IMR-90 (cell line): ENCODE measurements at regions not wholly inside any gene's neighbourhood (a gene's known extent, or its start where the extent isn't known, plus 50 kb on each side); places are given as distances from the start of the nearest gene placed in this dataset.

Experiments
- ATAC-seq: fragments of 200-7000 bp; cut with Tn5 transposase; 2 replicates; pipeline ENCODE4 v1.9.1; 2020; ENCODE audit warnings: low read depth, mild to moderate bottlenecking, moderate library complexity
- BruUV-seq: library from RNA; stranded (reverse); fragments of 400-500 nt; replicated peaks from 2 replicates; lab custom pipeline; 2021; lab: Mats Ljungman, UMichigan
- CTCF ChIA-PET: fragments of 300-600 bp; formaldehyde crosslinking; extraction: SDS; loops from one replicate; lab custom pipeline; 2021; ENCODE audit warnings: antibody characterized with exemption; lab: Yijun Ruan, JAX
- POLR2A ChIA-PET: fragments of 300-600 bp; sonication (Branson Sonifier 250); formaldehyde crosslinking; loops from one replicate; lab custom pipeline; 2022; ENCODE audit warnings: antibody characterized with exemption; ENCODE audit not compliant: unreplicated experiment; lab: Charles Lee
- DNase-seq: peaks from one replicate; pipeline ENCODE4 v3.0.0; 2013
- H2AFZ ChIP-seq: replicated peaks from 2 replicates; pipeline ENCODE3; 2013; ENCODE audit warnings: low read length, mild to moderate bottlenecking; ENCODE audit not compliant: poor library complexity
- H2AK5ac ChIP-seq: 2 replicates; pipeline ENCODE4 v1.6.1; 2013; ENCODE audit warnings: low read depth, low read length, inconsistent platforms
- H2AK9ac ChIP-seq: replicated peaks from 2 replicates; pipeline ENCODE3; 2013; ENCODE audit warnings: mild to moderate bottlenecking, low read depth, low read length, moderate library complexity; ENCODE audit not compliant: poor library complexity
- H2BK120ac ChIP-seq: 2 replicates; pipeline ENCODE4 v1.6.1; 2013; ENCODE audit warnings: low read depth, low read length, inconsistent platforms
- H2BK15ac ChIP-seq: 3 replicates; pipeline ENCODE4 v1.6.1; 2013; ENCODE audit warnings: low read depth, low read length, inconsistent platforms
- H2BK20ac ChIP-seq: 2 replicates; pipeline ENCODE4 v1.6.1; 2013; ENCODE audit warnings: low read depth, mild to moderate bottlenecking, inconsistent platforms, low read length, moderate library complexity
- H2BK5ac ChIP-seq: 2 replicates; pipeline ENCODE4 v1.6.1; 2013; ENCODE audit warnings: mild to moderate bottlenecking, low read depth, low read length, inconsistent platforms; ENCODE audit not compliant: poor library complexity, severe bottlenecking
- H3K14ac ChIP-seq: replicated peaks from 2 replicates; pipeline ENCODE4 v1.6.1; 2013; ENCODE audit warnings: low read depth, low read length, inconsistent platforms
- H3K18ac ChIP-seq: 2 replicates; pipeline ENCODE4 v1.6.1; 2013; ENCODE audit warnings: low read depth, low read length, control low read depth
- H3K23ac ChIP-seq: 2 replicates; pipeline ENCODE4 v1.6.1; 2013; ENCODE audit warnings: low read depth, low read length, inconsistent platforms
- H3K27ac ChIP-seq: 2 replicates; pipeline ENCODE4 v1.5.1; 2013; ENCODE audit warnings: mild to moderate bottlenecking, control low read depth, low read length; ENCODE audit not compliant: insufficient read depth
- H3K27me3 ChIP-seq: 2 replicates; pipeline ENCODE4 v1.6.1; 2013; ENCODE audit warnings: low read length; ENCODE audit not compliant: control insufficient read depth, insufficient read depth
- H3K36me3 ChIP-seq: 2 replicates; pipeline ENCODE4 v1.6.1; 2013; ENCODE audit warnings: low read length, mixed read lengths; ENCODE audit not compliant: control insufficient read depth, insufficient read depth
- H3K4ac ChIP-seq: 2 replicates; pipeline ENCODE4 v1.6.1; 2013; ENCODE audit warnings: low read depth, low read length, inconsistent platforms
- H3K4me1 ChIP-seq: 2 replicates; pipeline ENCODE4 v1.6.1; 2013; ENCODE audit warnings: low read length, mixed read lengths; ENCODE audit not compliant: control insufficient read depth, insufficient read depth
- H3K4me2 ChIP-seq: 2 replicates; pipeline ENCODE4 v1.6.1; 2013; ENCODE audit warnings: low read depth, mild to moderate bottlenecking, control low read depth, low read length, moderate library complexity
- H3K4me3 ChIP-seq: 2 replicates; pipeline ENCODE4 v1.5.1; 2013; ENCODE audit warnings: low read depth, mild to moderate bottlenecking, control low read depth, low read length, moderate library complexity; ENCODE audit not compliant: insufficient read depth
- H3K56ac ChIP-seq: 2 replicates; pipeline ENCODE4 v1.6.1; 2013; ENCODE audit warnings: low read length, inconsistent platforms; ENCODE audit not compliant: insufficient read depth; ENCODE audit errors: extremely low read depth
- H3K79me1 ChIP-seq, 2 experiments: 2 replicates each; pipeline ENCODE4 v1.6.1; 2013; ENCODE audit warnings: low read length in 2 of 2, inconsistent platforms in 1 of 2, low read depth in 1 of 2
- H3K9ac ChIP-seq: 2 replicates; pipeline ENCODE4 v1.6.1; 2013; ENCODE audit warnings: low read depth, low read length, control low read depth
- H3K9me1 ChIP-seq: 2 replicates; pipeline ENCODE4 v1.6.1; 2013; ENCODE audit warnings: low read length, inconsistent platforms; ENCODE audit not compliant: insufficient read depth
- H3K9me3 ChIP-seq: 2 replicates; pipeline ENCODE4 v1.6.1; 2013; ENCODE audit warnings: low read length; ENCODE audit not compliant: control insufficient read depth, insufficient read depth
- H4K20me1 ChIP-seq: 2 replicates; pipeline ENCODE4 v1.6.1; 2013; ENCODE audit warnings: low read length, inconsistent platforms; ENCODE audit not compliant: insufficient read depth
- H4K5ac ChIP-seq: 2 replicates; pipeline ENCODE4 v1.6.1; 2013; ENCODE audit warnings: mild to moderate bottlenecking, low read depth, low read length, control low read depth
- H4K8ac ChIP-seq, 2 experiments: 2 replicates each; pipeline ENCODE4 v1.6.1; 2013; ENCODE audit warnings: low read depth in 2 of 2, low read length in 2 of 2, control low read depth in 1 of 2, inconsistent platforms in 1 of 2
- H4K91ac ChIP-seq: 2 replicates; pipeline ENCODE4 v1.6.1; 2013; ENCODE audit warnings: low read depth, low read length, inconsistent platforms; ENCODE audit not compliant: insufficient read depth
- BHLHE40 ChIP-seq: fragments of 150-350 bp; IDR thresholded peaks from 2 replicates; pipeline ENCODE4 v1.6.1; 2016; ENCODE audit warnings: mild to moderate bottlenecking, low read depth, low read length
- CEBPB ChIP-seq: IDR thresholded peaks from 2 replicates; pipeline ENCODE4 v1.6.1; 2012; ENCODE audit warnings: low read depth, low read length, improper control_type of control experiment
- CHD1 ChIP-seq: IDR thresholded peaks from 2 replicates; pipeline ENCODE4 v1.6.1; 2012; ENCODE audit warnings: low read depth, low read length, improper control_type of control experiment
- FOS ChIP-seq: fragments of 150-350 bp; IDR thresholded peaks from 2 replicates; pipeline ENCODE4 v1.6.1; 2016; ENCODE audit warnings: low read depth, low read length
- MAFK ChIP-seq: IDR thresholded peaks from 2 replicates; pipeline ENCODE4 v1.6.1; 2012; ENCODE audit warnings: low read depth, low read length, improper control_type of control experiment
- MAZ ChIP-seq: IDR thresholded peaks from 2 replicates; pipeline ENCODE4 v1.6.1; 2012; ENCODE audit warnings: low read depth, mild to moderate bottlenecking, low read length, improper control_type of control experiment, moderate library complexity, borderline replicate concordance
- MXI1 ChIP-seq: IDR thresholded peaks from 2 replicates; pipeline ENCODE4 v1.6.1; 2012; ENCODE audit warnings: low read depth, mild to moderate bottlenecking, low read length, moderate library complexity, borderline replicate concordance
- NFE2L2 ChIP-seq: fragments of 150-350 bp; IDR thresholded peaks from 2 replicates; pipeline ENCODE4 v1.6.1; 2016; ENCODE audit warnings: low read depth, mild to moderate bottlenecking, low read length
- RCOR1 ChIP-seq: IDR thresholded peaks from 2 replicates; pipeline ENCODE4 v1.6.1; 2012; ENCODE audit warnings: mild to moderate bottlenecking, low read length, improper control_type of control experiment; ENCODE audit not compliant: insufficient replicate concordance
- RFX5 ChIP-seq: IDR thresholded peaks from 2 replicates; pipeline ENCODE4 v1.8.0; 2012; ENCODE audit warnings: low read depth, mild to moderate bottlenecking, low read length, moderate library complexity
- SMC3 ChIP-seq: fragments of 150-350 bp; IDR thresholded peaks from 2 replicates; pipeline ENCODE4 v1.6.1; 2016; ENCODE audit warnings: low read depth, mild to moderate bottlenecking, antibody characterized with exemption, low read length, moderate library complexity
- WGBS, 2 experiments: methylation state at CpG; one replicate each; pipeline versions ENCODE4 v1.1.5 to v1.1.7; 2013; ENCODE audit warnings: missing lambda C conversion rate in 2 of 2; ENCODE audit not compliant: insufficient read length in 1 of 2; ENCODE audit errors: extremely low coverage in 2 of 2; 5-methylcytosine and 5-hydroxymethylcytosine counted together
- dilution Hi-C: fragments of 300-500 bp; cut with HindIII; formaldehyde crosslinking; loops from one replicate; pipeline ENCODE4 v1.14.3; 2018; ENCODE audit warnings: low sequenced_read_pairs; ENCODE audit not compliant: unreplicated experiment
- in situ Hi-C: fragments of 300-500 bp; cut with MboI; formaldehyde crosslinking; loops from 3 replicates; pipeline ENCODE4 v1.14.3; 2019; ENCODE audit warnings: low sequenced_read_pairs, inconsistent platforms, mixed read lengths
- intact Hi-C: fragments of 100-400 bp; cut with micrococcal nuclease; formaldehyde crosslinking; loops from 2 replicates; pipeline ENCODE4 v1.10.0; 2022
- TF ChIP-seq, protein P1 (sequence below): fragments of 150-350 bp; IDR thresholded peaks from 2 replicates; pipeline ENCODE4 v1.6.1; 2016; ENCODE audit warnings: low read depth, mild to moderate bottlenecking, low read length, moderate library complexity, borderline replicate concordance
- TF ChIP-seq, protein P2 (sequence below): fragments of 150-350 bp; IDR thresholded peaks from 2 replicates; pipeline ENCODE4 v1.6.1; 2017; ENCODE audit warnings: mild to moderate bottlenecking, antibody characterized with exemption, low read length, low read depth
- TF ChIP-seq, protein P3 (sequence below): conservative IDR thresholded peaks from 2 replicates; pipeline ENCODE4 v1.5.1; 2012; ENCODE audit warnings: mild to moderate bottlenecking, low read depth, low read length, improper control_type of control experiment

GRCh38 chr3:124542214-124542869 is 187.9 kb upstream of the UMPS start:
- no peak for ATAC-seq
- no peaks in the 10 kb centered on the region for H3K9me1 ChIP-seq

More at GRCh38 chr3:124542214-124542869, 187.9 kb upstream of the UMPS start:
- dilution Hi-C loops: no loop called here
- H2AK5ac ChIP-seq: no peak overlapping the region
- no peak overlapping the region for H3K4me2 ChIP-seq
- TF ChIP-seq MXI1 (no peak), RFX5 (no peak), RCOR1 (no peak), SMC3 (no peak), MAFK (no peak), CEBPB (no peak), MAZ (no peak), NFE2L2 (no peak), FOS (no peak), BHLHE40 (no peak), CHD1 (no peak)
- TF ChIP-seq, protein P1, sequence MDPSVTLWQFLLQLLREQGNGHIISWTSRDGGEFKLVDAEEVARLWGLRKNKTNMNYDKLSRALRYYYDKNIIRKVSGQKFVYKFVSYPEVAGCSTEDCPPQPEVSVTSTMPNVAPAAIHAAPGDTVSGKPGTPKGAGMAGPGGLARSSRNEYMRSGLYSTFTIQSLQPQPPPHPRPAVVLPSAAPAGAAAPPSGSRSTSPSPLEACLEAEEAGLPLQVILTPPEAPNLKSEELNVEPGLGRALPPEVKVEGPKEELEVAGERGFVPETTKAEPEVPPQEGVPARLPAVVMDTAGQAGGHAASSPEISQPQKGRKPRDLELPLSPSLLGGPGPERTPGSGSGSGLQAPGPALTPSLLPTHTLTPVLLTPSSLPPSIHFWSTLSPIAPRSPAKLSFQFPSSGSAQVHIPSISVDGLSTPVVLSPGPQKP: no peak
- TF ChIP-seq, protein P2, sequence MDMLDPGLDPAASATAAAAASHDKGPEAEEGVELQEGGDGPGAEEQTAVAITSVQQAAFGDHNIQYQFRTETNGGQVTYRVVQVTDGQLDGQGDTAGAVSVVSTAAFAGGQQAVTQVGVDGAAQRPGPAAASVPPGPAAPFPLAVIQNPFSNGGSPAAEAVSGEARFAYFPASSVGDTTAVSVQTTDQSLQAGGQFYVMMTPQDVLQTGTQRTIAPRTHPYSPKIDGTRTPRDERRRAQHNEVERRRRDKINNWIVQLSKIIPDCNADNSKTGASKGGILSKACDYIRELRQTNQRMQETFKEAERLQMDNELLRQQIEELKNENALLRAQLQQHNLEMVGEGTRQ: no peak
- TF ChIP-seq, protein P3, sequence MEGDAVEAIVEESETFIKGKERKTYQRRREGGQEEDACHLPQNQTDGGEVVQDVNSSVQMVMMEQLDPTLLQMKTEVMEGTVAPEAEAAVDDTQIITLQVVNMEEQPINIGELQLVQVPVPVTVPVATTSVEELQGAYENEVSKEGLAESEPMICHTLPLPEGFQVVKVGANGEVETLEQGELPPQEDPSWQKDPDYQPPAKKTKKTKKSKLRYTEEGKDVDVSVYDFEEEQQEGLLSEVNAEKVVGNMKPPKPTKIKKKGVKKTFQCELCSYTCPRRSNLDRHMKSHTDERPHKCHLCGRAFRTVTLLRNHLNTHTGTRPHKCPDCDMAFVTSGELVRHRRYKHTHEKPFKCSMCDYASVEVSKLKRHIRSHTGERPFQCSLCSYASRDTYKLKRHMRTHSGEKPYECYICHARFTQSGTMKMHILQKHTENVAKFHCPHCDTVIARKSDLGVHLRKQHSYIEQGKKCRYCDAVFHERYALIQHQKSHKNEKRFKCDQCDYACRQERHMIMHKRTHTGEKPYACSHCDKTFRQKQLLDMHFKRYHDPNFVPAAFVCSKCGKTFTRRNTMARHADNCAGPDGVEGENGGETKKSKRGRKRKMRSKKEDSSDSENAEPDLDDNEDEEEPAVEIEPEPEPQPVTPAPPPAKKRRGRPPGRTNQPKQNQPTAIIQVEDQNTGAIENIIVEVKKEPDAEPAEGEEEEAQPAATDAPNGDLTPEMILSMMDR: no peak
- no peak overlapping the region for H4K91ac ChIP-seq
- no peak overlapping the region for H4K5ac ChIP-seq
- no peaks in the 10 kb centered on the region for H3K4me1 ChIP-seq
- H4K8ac ChIP-seq: no peak overlapping the region
- H2BK20ac ChIP-seq: no peak overlapping the region
- no peak overlapping the region for H2BK120ac ChIP-seq
- in situ Hi-C loops: no loop called here
- H3K56ac ChIP-seq: no peak overlapping the region
- intact Hi-C loops: no loop called here
- no peak overlapping the region for H2BK5ac ChIP-seq
- no peak overlapping the region for H3K23ac ChIP-seq
- H3K18ac ChIP-seq: no peak overlapping the region
- DNase-seq: no peak
- H3K27me3 ChIP-seq: peaks cover 27% of the 10 kb centered on the region
- H3K27ac ChIP-seq: no peak overlapping the region
- no TSS peak for BruUV-seq
- H3K9me3 ChIP-seq: no peaks in the 10 kb centered on the region
- no CpG with 5 or more reads among the region's 6 CpGs for WGBS, 2 experiments
- H3K36me3 ChIP-seq: no peaks in the 10 kb centered on the region
- H2AFZ ChIP-seq: no peak overlapping the region
- no peak overlapping the region for H3K14ac ChIP-seq
- no peaks in the 10 kb centered on the region for H4K20me1 ChIP-seq
- H2AK9ac ChIP-seq: no peak overlapping the region
- no peak overlapping the region for H3K9ac ChIP-seq
- H3K4ac ChIP-seq: no peak overlapping the region
- ChIA-PET POLR2A (no interaction called here), CTCF (no interaction called here)
- H3K79me1 ChIP-seq: no peaks in the 10 kb centered on the region
- no peak overlapping the region for H3K4me3 ChIP-seq
- no peak overlapping the region for H2BK15ac ChIP-seq
